Prostate gland (tissue), 2 donors: ENCODE measurements at regions not wholly inside any gene's neighbourhood (a gene's known extent, or its start where the extent isn't known, plus 50 kb on each side); places are given as distances from the start of the nearest gene placed in this dataset.

Experiments
- DNase-seq: peaks from one replicate; pipeline ENCODE4 v3.0.0-alpha.2; 2019; ENCODE audit warnings: low spot score
- H3K27ac ChIP-seq, 2 donors: fragments of 200-600 bp; sonication (generic); 2 replicates each; pipeline ENCODE4 v1.5.1; 2017 to 2019
- H3K27me3 ChIP-seq: fragments of 200-600 bp; sonication (generic); replicated peaks from 2 replicates; pipeline ENCODE4 v1.5.1; 2019; ENCODE audit not compliant: insufficient read depth
- H3K36me3 ChIP-seq, 2 donors: fragments of 200-600 bp; sonication (generic); 1 replicate in 1 of 2; 2 replicates in 1 of 2; pipeline versions ENCODE4 v1.5.1 to v1.8.1; 2017 to 2019
- H3K4me1 ChIP-seq: fragments of 200-600 bp; sonication (generic); replicated peaks from 2 replicates; pipeline ENCODE4 v1.5.1; 2019
- H3K4me3 ChIP-seq, 2 donors: fragments of 200-600 bp; sonication (generic); 2 replicates each; pipeline ENCODE4 v1.5.1; 2017 to 2019
- H3K9me3 ChIP-seq: fragments of 200-600 bp; sonication (generic); 2 replicates; pipeline ENCODE4 v1.5.1; 2017
- CTCF ChIP-seq, 4 experiments: fragments of 200-600 bp in 2 of 4; fragments of 450-650 bp in 2 of 4; sonication (generic) in 2 of 4; IDR thresholded peaks; 1 replicate in 3 of 4; 2 replicates in 1 of 4; pipeline ENCODE4 v1.5.1; 2016 to 2019; ENCODE audit warnings: antibody characterized with exemption in 4 of 4, mild to moderate bottlenecking in 2 of 4, moderate library complexity in 2 of 4
- POLR2A ChIP-seq: fragments of 450-650 bp; IDR thresholded peaks from one replicate; pipeline ENCODE4 v1.6.1; 2016; ENCODE audit warnings: antibody characterized with exemption, mild to moderate bottlenecking
- POLR2AphosphoS5 ChIP-seq: sonication (generic); formaldehyde crosslinking; IDR thresholded peaks from one replicate; pipeline ENCODE4 v1.6.1; 2017; ENCODE audit warnings: antibody characterized with exemption
- WGBS: methylation state at CpG from one replicate; pipeline ENCODE4 v1.1.5; 2018; 5-methylcytosine and 5-hydroxymethylcytosine counted together
- intact Hi-C: fragments of 100-400 bp; cut with DNase I; formaldehyde crosslinking; loops from one replicate; pipeline ENCODE4 v1.14.2; 2022

- intact Hi-C loops: no loop called here
- Histone ChIP-seq H3K4me1 (no peaks in the 10 kb centered on the region), H3K36me3 (no peaks in the 10 kb centered on the region), H3K4me3 (no peak overlapping the region), H3K27me3 (no peaks in the 10 kb centered on the region), H3K27ac (no peak overlapping the region), H3K9me3 (no peaks in the 10 kb centered on the region)
- no peak for TF ChIP-seq POLR2AphosphoS5
- TF ChIP-seq CTCF (IDR thresholded peaks at IDR 0.05): no peak
- no peak for TF ChIP-seq POLR2A
- 59% methylated on average over 6 of the region's 6 CpGs for WGBS
- DNase-seq: no peak
Observed at GRCh38 chr7:25031007-25031406, 51.0 kb upstream of the OSBPL3 start.
